C4-2B (cell line): ENCODE measurements at regions not wholly inside any gene's neighbourhood (a gene's known extent, or its start where the extent isn't known, plus 50 kb on each side); places are given as distances from the start of the nearest gene placed in this dataset.
A peak's percentile ranks its signal among the peaks of the same experiment; 100 is the strongest.

ENCODE experiments used
- H3K27ac ChIP-seq: fragments of 450-650 bp; 2 replicates; pipeline ENCODE4 v1.5.1; 2017
- ZFX ChIP-seq: fragments of 450-650 bp; IDR thresholded peaks from 2 replicates; pipeline ENCODE4 v1.6.1; 2017
- TF ChIP-seq, protein P1 (sequence below): fragments of 450-650 bp; conservative IDR thresholded peaks from 2 replicates; pipeline ENCODE4 v1.5.1; 2017; ENCODE audit warnings: mild to moderate bottlenecking

DNA sequence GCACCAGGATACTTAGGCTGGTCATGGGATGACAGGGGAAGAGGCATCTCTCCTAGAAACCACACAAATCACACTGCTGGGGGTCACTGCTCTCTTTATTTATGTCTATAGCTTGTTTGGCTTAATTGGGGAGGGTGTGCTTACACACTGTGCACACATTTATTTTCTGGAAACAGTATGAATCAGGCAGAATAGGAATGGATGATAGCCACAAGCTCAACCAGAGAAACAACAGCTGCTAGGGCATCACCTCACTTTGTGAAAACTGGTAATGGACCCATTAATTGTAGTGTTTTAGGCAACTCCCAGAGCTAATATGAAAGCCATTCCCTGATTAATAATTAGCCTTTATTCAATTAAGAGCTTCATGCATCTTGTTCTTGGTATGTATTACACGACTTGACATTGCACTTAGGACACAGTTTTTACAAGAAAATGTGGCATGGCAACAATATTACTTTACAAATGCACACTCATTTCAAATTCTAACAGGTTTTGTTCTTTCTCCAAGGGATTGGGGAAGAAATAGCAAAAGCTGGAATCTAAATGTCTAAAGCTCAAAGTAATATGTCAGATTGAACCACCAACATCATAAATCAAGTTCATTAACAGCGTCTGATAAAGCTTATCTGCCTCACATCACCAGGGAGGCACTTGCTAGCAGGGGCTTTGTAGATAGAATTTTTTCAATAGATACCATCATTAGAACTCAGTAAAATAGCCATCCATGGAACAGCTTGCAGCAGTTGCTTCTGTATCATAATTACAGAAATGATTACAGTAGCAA lies 361.9 kb upstream of the FSHR start:
- H3K27ac ChIP-seq, result no peak overlapping the region
- no peak for TF ChIP-seq ZFX
- TF ChIP-seq, protein P1, sequence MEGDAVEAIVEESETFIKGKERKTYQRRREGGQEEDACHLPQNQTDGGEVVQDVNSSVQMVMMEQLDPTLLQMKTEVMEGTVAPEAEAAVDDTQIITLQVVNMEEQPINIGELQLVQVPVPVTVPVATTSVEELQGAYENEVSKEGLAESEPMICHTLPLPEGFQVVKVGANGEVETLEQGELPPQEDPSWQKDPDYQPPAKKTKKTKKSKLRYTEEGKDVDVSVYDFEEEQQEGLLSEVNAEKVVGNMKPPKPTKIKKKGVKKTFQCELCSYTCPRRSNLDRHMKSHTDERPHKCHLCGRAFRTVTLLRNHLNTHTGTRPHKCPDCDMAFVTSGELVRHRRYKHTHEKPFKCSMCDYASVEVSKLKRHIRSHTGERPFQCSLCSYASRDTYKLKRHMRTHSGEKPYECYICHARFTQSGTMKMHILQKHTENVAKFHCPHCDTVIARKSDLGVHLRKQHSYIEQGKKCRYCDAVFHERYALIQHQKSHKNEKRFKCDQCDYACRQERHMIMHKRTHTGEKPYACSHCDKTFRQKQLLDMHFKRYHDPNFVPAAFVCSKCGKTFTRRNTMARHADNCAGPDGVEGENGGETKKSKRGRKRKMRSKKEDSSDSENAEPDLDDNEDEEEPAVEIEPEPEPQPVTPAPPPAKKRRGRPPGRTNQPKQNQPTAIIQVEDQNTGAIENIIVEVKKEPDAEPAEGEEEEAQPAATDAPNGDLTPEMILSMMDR, result no peak

DNA sequence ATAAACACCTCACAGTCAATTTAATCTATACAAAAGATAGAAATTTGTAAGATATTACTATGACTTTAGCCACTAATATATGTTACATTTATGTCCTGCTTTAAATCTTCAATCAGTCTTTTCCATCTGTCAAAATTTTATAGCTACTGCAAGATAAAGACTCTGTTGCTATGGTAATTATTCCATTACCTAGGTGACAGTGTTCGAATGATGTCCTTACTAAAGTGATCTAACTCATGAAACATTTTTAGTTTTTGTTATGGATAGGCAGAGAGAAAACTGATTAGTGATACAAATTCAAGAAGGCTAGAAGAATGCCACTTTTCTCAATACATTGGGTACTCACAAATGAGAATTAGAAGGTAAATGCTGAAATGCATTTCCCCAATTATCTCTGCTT lies 359.9 kb upstream of the FSHR start:
- TF ChIP-seq ZFX, result no peak
- TF ChIP-seq, protein P1, result no peak
- no peak overlapping the region for H3K27ac ChIP-seq

DNA sequence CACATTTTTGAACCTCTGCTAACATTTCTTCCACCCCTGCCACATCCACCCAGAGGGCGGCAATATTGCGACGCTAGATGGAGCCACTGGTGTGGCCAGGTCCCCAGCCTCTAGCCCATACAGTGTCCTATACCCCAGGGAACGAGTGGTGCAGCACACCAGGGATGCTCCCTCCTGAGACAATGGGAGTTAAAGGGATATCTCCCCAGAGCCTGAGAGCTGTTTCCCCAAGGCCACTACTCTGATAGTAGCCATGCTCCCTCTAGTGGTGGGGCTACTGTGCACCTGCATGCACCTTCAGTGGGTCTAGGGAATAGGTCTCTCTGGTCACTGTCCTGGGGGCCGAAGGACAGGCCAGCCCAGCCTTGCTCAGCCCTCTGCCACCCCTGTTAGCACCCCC lies 336.4 kb upstream of the FSHR start:
- no peak overlapping the region for H3K27ac ChIP-seq
- no peak for TF ChIP-seq ZFX
- TF ChIP-seq, protein P1, result peak; percentile 69

DNA sequence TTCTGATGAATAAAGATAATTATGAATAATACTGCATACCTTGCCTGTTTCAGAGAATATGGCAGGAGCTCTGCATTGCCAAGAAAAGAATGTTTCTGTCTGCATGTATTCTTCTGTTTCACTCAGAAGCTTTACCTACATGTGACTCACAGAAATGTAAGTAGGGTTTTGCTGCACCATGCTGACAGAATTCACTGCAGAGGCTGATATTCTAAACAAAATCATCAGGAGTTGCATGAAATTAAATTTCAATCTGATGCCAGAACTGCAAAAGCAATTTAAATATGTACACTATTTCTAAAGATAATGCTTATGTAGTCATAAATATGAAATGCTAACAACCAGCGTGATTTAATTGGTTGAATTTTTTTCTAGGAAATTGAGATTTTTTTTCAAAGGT lies 332.8 kb upstream of the FSHR start:
- TF ChIP-seq ZFX, result no peak
- TF ChIP-seq, protein P1, result no peak

DNA sequence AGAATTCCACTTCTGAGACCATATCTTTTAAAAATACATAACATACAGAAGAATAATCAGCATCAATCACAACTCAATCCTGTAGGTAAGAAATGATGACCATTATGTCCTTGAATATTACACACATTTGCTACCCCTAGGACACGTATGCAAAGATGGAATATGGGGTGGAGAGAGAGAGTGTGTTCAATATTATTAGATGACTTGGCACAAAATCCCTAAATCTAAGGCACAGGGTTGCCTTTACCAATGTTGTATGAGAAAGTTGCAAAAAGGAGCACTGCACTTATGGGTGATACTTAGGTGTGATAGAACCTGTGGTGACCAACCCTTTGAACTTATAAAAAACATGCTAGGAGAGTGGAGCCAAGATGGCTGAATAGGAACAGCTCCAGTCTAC lies 326.2 kb upstream of the FSHR start:
- no peak for TF ChIP-seq ZFX
- TF ChIP-seq, protein P1, result no peak

More for the DNA sequence above, 332.8 kb upstream of the FSHR start:
- no peak overlapping the region for H3K27ac ChIP-seq

DNA sequence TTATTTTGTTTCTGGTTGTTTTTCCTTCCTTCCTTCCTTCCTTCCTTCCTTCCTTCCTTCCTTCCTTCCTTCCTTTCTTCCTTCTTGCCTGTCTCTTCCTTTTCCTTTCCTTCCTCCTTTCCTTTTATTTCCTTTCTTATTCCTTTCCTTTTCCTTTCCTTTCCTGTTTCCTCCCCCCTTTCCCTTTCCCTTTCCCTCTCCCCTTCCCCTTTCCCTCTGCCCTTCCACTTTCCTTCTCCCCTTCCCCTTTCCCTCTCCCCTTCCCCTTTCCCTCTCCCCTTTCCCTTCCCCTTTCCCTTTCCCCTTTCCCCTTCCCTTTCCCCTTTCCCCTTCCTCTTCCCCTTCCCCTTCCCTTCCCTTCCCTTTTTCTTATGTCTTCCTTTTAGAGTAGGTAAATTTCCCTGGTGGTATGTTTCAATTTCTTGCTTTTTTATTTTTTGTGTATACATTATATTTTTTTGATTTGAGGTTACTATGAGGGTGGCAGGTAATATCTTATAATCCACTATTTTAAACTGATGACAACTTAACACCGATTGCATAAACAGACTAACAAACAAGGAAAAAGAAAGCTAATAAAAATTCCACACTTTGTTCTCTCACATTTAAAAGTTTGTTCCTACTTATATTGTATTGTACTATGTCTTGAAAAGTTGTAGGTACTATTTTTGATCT lies 311.0 kb upstream of the FSHR start:
- TF ChIP-seq, protein P1, result no peak
- no peak for TF ChIP-seq ZFX
- no peak overlapping the region for H3K27ac ChIP-seq

More for the DNA sequence above, 326.2 kb upstream of the FSHR start:
- no peak overlapping the region for H3K27ac ChIP-seq

DNA sequence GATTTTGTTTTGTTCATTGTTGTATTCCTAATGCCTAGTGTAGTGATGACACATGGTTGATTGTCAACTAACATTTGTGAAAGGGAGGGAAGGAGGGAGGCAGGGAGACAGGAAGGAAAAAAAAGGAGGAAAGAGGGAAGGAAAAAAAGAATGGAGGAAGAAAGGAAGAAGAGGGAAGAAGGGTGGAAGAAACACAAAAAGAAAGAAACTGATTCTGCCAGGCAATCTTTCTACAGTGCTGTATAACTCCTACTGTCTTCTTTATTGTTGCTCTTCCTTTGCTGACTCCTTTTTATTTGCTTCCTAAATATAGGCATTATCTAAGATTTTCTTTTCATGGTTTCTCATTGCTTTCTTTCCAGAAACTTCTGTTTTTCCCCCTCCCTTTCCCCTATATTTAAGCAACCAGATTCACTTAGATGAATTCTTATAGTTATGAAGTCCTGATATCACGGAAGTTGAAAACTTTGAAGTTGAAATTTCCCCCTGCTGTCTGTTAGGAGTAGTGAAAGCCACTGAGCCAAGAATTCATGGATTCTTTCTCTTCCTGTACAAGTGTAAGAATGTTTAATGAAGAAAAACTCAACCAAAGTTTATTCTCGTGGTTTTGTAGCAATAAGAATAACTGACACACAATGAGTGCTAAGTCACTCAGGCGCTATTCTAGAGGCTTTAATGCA lies 305.1 kb upstream of the FSHR start:
- no peak for TF ChIP-seq ZFX
- TF ChIP-seq, protein P1, result no peak
- H3K27ac ChIP-seq, result no peak overlapping the region
